Endothelial cell of umbilical vein (primary cell): ENCODE measurements at regions not wholly inside any gene's neighbourhood (a gene's known extent, or its start where the extent isn't known, plus 50 kb on each side); places are given as distances from the start of the nearest gene placed in this dataset.

Source experiments
- BruUV-seq: library from RNA; stranded (reverse); fragments of 400-500 nt; replicated peaks from 2 replicates; lab custom pipeline; 2021; lab: Mats Ljungman, UMichigan
- CTCF ChIA-PET: fragments of 300-600, 350-600 bp; sonication (Branson Sonifier 250); formaldehyde crosslinking; loops from one replicate; lab custom pipeline; 2021; ENCODE audit warnings: antibody characterized with exemption, inconsistent platforms; lab: Charles Lee
- POLR2A ChIA-PET: fragments of 300-600, 350-600 bp; sonication (Branson Sonifier 250); formaldehyde crosslinking; loops from one replicate; lab custom pipeline; 2021; ENCODE audit warnings: antibody characterized with exemption, inconsistent platforms; lab: Charles Lee
- DNase-seq: peaks from one replicate; pipeline ENCODE4 v3.0.0-alpha.2; 2011; ENCODE audit warnings: low read depth, low spot score
- FAIRE-seq: peaks from 2 replicates; lab custom pipeline; 2011; peaks lifted over from hg19 to GRCh38; lab: Jason Lieb, UNC
- H2AFZ ChIP-seq: 2 replicates; pipeline ENCODE4 v1.6.0; 2012; ENCODE audit warnings: low read depth, low read length, control low read depth, inconsistent platforms
- H3K27ac ChIP-seq: 2 replicates; pipeline ENCODE4 v1.5.1; 2011; ENCODE audit warnings: low read depth, mild to moderate bottlenecking, control low read depth, low read length, moderate library complexity; ENCODE audit not compliant: insufficient read depth
- H3K27me3 ChIP-seq, 2 experiments: 2 replicates each; pipeline versions ENCODE4 v1.6.0 to v1.6.1; 2011; ENCODE audit warnings: low read length in 2 of 2, mixed read lengths in 1 of 2; ENCODE audit not compliant: control insufficient read depth in 2 of 2, insufficient read depth in 2 of 2
- H3K36me3 ChIP-seq, 2 experiments: 2 replicates in 1 of 2; 3 replicates in 1 of 2; pipeline ENCODE4 v1.5.1; 2011; ENCODE audit warnings: low read length in 2 of 2, mild to moderate bottlenecking in 1 of 2, moderate library complexity in 1 of 2; ENCODE audit not compliant: control insufficient read depth in 2 of 2, insufficient read depth in 2 of 2; ENCODE audit errors: extremely low read depth in 1 of 2
- H3K4me1 ChIP-seq: 3 replicates; pipeline ENCODE4 v1.5.1; 2011; ENCODE audit warnings: mild to moderate bottlenecking, low read length; ENCODE audit not compliant: control insufficient read depth, insufficient read depth; ENCODE audit errors: extremely low read depth
- H3K4me2 ChIP-seq: 2 replicates; pipeline ENCODE4 v1.6.1; 2011; ENCODE audit warnings: low read length, control low read depth, mixed read lengths; ENCODE audit not compliant: insufficient read depth
- H3K4me3 ChIP-seq, 3 experiments: fragments of 200-600 bp in 1 of 3; sonication (generic), shearing (Covaris generic) in 1 of 3; replicated peaks in 1 of 3; 2 replicates each; pipeline ENCODE4 v1.5.1; 2011 to 2016; ENCODE audit warnings: control low read depth in 3 of 3, low read length in 3 of 3, mild to moderate bottlenecking in 2 of 3, inconsistent platforms in 1 of 3, low read depth in 1 of 3, moderate library complexity in 1 of 3; ENCODE audit not compliant: insufficient read depth in 1 of 3
- H3K79me2 ChIP-seq: 2 replicates; pipeline ENCODE4 v1.6.0; 2012; ENCODE audit warnings: low read length, inconsistent platforms; ENCODE audit not compliant: control insufficient read depth, insufficient read depth
- H3K9ac ChIP-seq: replicated peaks from 2 replicates; pipeline ENCODE3; 2011; ENCODE audit warnings: low read length, control low read depth; ENCODE audit not compliant: insufficient read depth; ENCODE audit errors: extremely low read depth
- H3K9me1 ChIP-seq: replicated peaks from 3 replicates; pipeline ENCODE4 v1.6.0; 2011; ENCODE audit warnings: mild to moderate bottlenecking, low read length; ENCODE audit not compliant: control insufficient read depth, insufficient read depth; ENCODE audit errors: extremely low read depth
- H3K9me3 ChIP-seq: replicated peaks from 2 replicates; pipeline ENCODE4 v1.5.1; 2012; ENCODE audit warnings: low read length, inconsistent platforms; ENCODE audit not compliant: control insufficient read depth, insufficient read depth
- H4K20me1 ChIP-seq: replicated peaks from 2 replicates; pipeline ENCODE3; 2011; ENCODE audit warnings: mild to moderate bottlenecking, low read length; ENCODE audit not compliant: control insufficient read depth, insufficient read depth; ENCODE audit errors: extremely low read depth
- EZH2 ChIP-seq: IDR thresholded peaks from 2 replicates; pipeline ENCODE4 v1.6.1; 2012; ENCODE audit warnings: borderline replicate concordance, low read depth, mild to moderate bottlenecking, moderate library complexity, low read length, inconsistent platforms; ENCODE audit not compliant: severe bottlenecking
- FOS ChIP-seq: IDR thresholded peaks from 2 replicates; pipeline ENCODE4 v1.6.1; 2011; ENCODE audit warnings: mild to moderate bottlenecking, low read length, moderate library complexity, borderline replicate concordance; ENCODE audit not compliant: insufficient read depth
- GATA2 ChIP-seq: IDR thresholded peaks from 2 replicates; pipeline ENCODE4 v1.7.0; 2011; ENCODE audit warnings: low read depth, mild to moderate bottlenecking, moderate library complexity, mixed read lengths, low read length; ENCODE audit not compliant: insufficient read length, insufficient read depth
- JUN ChIP-seq: IDR thresholded peaks from 2 replicates; pipeline ENCODE4 v1.6.1; 2011; ENCODE audit warnings: borderline replicate concordance, low read depth; ENCODE audit not compliant: insufficient read length, insufficient read depth
- MYC ChIP-seq: IDR thresholded peaks from one replicate; pipeline ENCODE4 v1.6.1; 2011; ENCODE audit warnings: mild to moderate bottlenecking, low read depth, low read length
- POLR2A ChIP-seq: IDR thresholded peaks from 2 replicates; pipeline ENCODE4 v1.6.1; 2012; ENCODE audit warnings: low read depth, mild to moderate bottlenecking, control low read depth, low read length
- POLR2AphosphoS5 ChIP-seq: IDR thresholded peaks from 2 replicates; pipeline ENCODE4 v1.6.1; 2012; ENCODE audit warnings: low read depth, mild to moderate bottlenecking, control low read depth, low read length, moderate library complexity; ENCODE audit not compliant: insufficient read depth
- dilution Hi-C: fragments of 300-500 bp; cut with MboI; formaldehyde crosslinking; loops from one replicate; pipeline ENCODE4 v1.15.0; 2019; ENCODE audit warnings: low sequenced_read_pairs; ENCODE audit not compliant: extremely low pct_ligation_motif_present
- intact Hi-C: fragments of 100-400 bp; cut with micrococcal nuclease; formaldehyde crosslinking; loops from one replicate; pipeline ENCODE4 v1.10.0; 2022
- TF ChIP-seq, protein P1 (sequence below), 2 donors: IDR thresholded peaks; 1 replicate in 1 of 2; 2 replicates in 1 of 2; pipeline ENCODE4 v1.5.1; 2011; ENCODE audit warnings: low read length in 2 of 2, mild to moderate bottlenecking in 2 of 2, moderate library complexity in 2 of 2, control low read depth in 1 of 2, inconsistent platforms in 1 of 2, low read depth in 1 of 2; ENCODE audit not compliant: insufficient read depth in 1 of 2; ENCODE audit errors: extremely low read depth in 1 of 2
- TF ChIP-seq, protein P2 (sequence below): IDR thresholded peaks from 2 replicates; pipeline ENCODE4 v1.6.1; 2011; ENCODE audit not compliant: insufficient read depth, insufficient read length

DNA sequence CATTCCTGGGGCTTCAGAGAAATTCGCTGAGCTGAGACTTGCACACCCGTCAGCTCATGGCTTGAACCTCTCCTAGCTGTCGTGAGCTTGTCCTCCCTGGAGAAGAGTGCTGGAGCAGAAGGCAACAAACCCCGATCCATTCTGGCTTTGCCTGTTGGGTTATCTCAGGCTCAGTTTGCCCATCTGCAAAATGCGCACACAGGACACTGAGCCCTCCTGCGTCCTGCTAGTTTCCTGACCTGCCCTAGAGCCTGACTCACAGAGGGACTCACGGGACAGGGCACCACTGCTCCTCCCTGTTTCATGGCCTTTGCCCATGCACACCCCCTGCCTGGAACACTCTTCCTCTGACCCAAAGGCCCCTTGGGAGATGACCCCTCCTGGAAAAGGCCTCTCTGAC lies 365.0 kb downstream of the MN1 start:
- POLR2A ChIA-PET, result no interaction called here
- intact Hi-C loops (no loop called here), dilution Hi-C loops (no loop called here)
- TF ChIP-seq EZH2 (no peak), GATA2 (no peak), JUN (no peak), FOS (no peak), POLR2A (no peak), POLR2AphosphoS5 (no peak), MYC (no peak)
- TF ChIP-seq, protein P1, sequence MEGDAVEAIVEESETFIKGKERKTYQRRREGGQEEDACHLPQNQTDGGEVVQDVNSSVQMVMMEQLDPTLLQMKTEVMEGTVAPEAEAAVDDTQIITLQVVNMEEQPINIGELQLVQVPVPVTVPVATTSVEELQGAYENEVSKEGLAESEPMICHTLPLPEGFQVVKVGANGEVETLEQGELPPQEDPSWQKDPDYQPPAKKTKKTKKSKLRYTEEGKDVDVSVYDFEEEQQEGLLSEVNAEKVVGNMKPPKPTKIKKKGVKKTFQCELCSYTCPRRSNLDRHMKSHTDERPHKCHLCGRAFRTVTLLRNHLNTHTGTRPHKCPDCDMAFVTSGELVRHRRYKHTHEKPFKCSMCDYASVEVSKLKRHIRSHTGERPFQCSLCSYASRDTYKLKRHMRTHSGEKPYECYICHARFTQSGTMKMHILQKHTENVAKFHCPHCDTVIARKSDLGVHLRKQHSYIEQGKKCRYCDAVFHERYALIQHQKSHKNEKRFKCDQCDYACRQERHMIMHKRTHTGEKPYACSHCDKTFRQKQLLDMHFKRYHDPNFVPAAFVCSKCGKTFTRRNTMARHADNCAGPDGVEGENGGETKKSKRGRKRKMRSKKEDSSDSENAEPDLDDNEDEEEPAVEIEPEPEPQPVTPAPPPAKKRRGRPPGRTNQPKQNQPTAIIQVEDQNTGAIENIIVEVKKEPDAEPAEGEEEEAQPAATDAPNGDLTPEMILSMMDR (IDR thresholded peaks at IDR 0.05; ENCODE audit: extremely low read depth in 1 of 2, insufficient read depth in 1 of 2, low read depth in 1 of 2, low read length in 2 of 2), result no peak
- TF ChIP-seq, protein P2, sequence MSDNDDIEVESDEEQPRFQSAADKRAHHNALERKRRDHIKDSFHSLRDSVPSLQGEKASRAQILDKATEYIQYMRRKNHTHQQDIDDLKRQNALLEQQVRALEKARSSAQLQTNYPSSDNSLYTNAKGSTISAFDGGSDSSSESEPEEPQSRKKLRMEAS, result no peak
- Histone ChIP-seq H2AFZ (no peak overlapping the region), H4K20me1 (no peaks in the 10 kb centered on the region), H3K9me1 (no peaks in the 10 kb centered on the region), H3K4me3 (no peak overlapping the region), H3K27me3 (peaks cover 6% of the 10 kb centered on the region in 2 experiments), H3K9ac (no peak overlapping the region), H3K4me1 (no peaks in the 10 kb centered on the region), H3K4me2 (no peak overlapping the region), H3K36me3 (no peaks in the 10 kb centered on the region), H3K27ac (no peak overlapping the region), H3K79me2 (no peaks in the 10 kb centered on the region), H3K9me3 (no peaks in the 10 kb centered on the region)
- DNase-seq (no peak), FAIRE-seq (no peak)
- no TSS peak for BruUV-seq
- CTCF ChIA-PET, result no interaction called here
